OCI-LY7 (cell line): ENCODE measurements at regions not wholly inside any gene's neighbourhood (a gene's known extent, or its start where the extent isn't known, plus 50 kb on each side); places are given as distances from the start of the nearest gene placed in this dataset.

Source experiments
- EZH2phosphoT487 ChIP-seq: fragments of 200-600 bp; sonication (generic); IDR thresholded peaks from 2 replicates; pipeline ENCODE4 v1.6.1; 2018; ENCODE audit warnings: low read depth, borderline replicate concordance, mild to moderate bottlenecking, mixed run types, antibody characterized with exemption, low read length, moderate library complexity, mixed read lengths
- TF ChIP-seq, protein P1 (sequence below): fragments of 200-600 bp; sonication (generic); conservative IDR thresholded peaks from 2 replicates; pipeline ENCODE4 v1.5.1; 2014; ENCODE audit warnings: mild to moderate bottlenecking, antibody characterized with exemption, low read length, moderate library complexity, mixed read lengths

DNA sequence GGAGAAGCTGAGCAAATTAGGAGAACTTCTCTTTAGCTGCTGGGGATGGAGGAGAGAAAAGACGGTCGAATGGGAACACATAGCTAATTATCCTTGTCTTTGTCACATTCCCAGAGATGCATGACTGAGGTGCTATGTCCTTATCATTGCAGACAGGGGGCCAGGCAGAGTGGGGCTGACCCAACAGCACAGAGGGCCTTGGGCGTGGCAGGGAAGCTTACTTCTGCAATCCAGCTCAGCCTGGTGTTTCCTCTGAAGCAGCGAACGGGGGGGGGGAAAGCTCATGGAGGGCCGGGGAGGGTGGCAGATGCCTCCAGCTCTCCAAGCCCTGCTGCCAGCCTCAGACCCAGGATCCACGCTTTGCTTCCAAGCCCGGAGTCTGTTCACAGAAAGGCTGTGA is 50.8 kb upstream of the HOPX start:
- TF ChIP-seq, protein P1, sequence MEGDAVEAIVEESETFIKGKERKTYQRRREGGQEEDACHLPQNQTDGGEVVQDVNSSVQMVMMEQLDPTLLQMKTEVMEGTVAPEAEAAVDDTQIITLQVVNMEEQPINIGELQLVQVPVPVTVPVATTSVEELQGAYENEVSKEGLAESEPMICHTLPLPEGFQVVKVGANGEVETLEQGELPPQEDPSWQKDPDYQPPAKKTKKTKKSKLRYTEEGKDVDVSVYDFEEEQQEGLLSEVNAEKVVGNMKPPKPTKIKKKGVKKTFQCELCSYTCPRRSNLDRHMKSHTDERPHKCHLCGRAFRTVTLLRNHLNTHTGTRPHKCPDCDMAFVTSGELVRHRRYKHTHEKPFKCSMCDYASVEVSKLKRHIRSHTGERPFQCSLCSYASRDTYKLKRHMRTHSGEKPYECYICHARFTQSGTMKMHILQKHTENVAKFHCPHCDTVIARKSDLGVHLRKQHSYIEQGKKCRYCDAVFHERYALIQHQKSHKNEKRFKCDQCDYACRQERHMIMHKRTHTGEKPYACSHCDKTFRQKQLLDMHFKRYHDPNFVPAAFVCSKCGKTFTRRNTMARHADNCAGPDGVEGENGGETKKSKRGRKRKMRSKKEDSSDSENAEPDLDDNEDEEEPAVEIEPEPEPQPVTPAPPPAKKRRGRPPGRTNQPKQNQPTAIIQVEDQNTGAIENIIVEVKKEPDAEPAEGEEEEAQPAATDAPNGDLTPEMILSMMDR, result no peak
- TF ChIP-seq EZH2phosphoT487, result no peak
